RKO (cell line): ENCODE measurements at regions not wholly inside any gene's neighbourhood (a gene's known extent, or its start where the extent isn't known, plus 50 kb on each side); places are given as distances from the start of the nearest gene placed in this dataset.

Experiments used
- DNase-seq: peaks from one replicate; pipeline ENCODE4 v3.0.0-alpha.2; 2016; ENCODE audit warnings: low spot score

GRCh38 chr10:33126742-33127141 lies 168.7 kb upstream of the ITGB1 start:
- DNase-seq = no peak

DNA sequence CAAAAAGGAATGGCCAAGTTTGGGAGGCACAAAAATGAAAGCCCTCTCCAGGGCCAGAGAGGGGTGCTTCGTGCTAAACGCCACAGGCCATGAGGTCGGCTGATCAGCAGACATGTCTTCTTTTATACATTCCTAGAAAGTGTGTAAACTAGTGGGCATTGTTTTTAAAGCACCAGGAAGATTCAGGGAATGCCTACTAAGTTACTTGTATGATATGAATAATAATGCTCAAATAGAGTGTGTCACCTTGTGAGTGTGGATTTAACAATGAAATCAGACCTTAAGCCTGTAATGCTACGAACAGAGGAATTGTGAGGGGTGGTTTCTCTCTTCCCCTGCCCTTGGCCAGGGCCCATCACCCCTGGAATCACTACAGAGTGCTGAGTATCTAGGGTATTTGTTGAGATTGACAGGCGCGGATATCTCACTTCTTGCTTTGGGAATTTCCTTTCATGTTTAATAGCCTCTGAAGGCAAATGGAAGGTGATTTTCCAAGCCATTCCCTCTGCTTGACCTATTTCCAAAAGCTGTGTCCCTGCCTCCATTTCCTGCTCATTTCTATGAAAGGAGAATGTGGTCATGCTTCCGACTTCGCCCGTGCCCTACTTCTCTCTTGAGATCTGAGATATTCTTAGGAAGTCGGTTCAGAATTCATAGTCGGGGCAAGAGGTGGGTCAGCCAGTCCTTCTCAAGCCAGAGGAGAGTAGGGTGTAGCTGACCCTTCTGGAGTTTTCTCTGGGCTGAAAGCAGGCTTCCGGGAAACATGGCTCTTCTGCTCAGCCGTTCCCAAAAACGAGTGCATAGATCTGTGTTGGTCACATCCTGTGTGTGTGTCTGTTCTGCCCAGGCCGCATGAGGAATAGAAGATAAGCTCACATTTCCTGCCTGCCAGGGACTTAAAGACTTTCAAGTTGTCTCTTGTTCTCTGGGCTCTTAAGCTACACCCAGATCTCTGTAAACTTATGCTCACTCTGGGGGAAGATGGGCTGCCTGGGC lies 167.8 kb upstream of the ITGB1 start:
- DNase-seq = no peak

- no peak for DNase-seq
Measured at GRCh38 chr10:33125111-33125510, 167.1 kb upstream of the ITGB1 start.

- DNase-seq = no peak
Measured at GRCh38 chr10:33123680-33124079, 165.7 kb upstream of the ITGB1 start.

DNA sequence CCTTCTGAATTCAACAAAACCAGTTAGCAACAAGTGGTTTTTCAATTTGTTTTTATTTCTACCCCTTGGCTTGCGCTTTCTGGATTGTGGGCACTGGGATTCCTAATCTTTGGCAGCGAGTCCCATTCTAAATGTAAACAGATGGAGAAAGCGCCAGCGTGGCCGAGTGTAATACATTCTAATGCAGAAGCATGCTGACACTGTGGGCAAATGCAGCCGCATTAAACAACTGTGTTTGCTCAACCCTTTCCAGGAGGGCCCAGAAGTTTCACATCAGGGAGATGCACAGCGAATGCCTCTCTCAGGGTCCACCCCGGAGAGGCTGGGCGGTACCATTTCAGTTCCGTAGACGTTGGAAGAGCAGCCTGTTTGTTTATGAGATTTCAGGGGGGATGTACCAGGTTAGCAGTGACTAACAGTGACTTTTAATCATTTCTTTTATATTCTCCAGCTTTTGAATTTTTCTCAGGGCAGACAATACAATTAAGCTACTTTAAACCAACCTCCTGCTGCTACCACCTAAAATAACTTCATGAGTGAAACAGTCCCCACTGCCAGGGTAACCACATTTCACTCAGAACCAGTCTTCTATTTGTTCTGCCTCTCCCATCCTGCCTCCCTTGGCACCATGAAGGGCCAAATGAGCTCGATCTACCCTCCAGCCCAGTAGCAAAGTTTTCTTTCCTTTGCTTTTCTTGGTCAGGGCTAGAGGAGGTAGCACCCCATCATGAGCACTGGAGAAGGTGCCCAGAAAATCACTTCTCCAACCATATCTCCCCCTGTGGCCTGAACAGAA lies 164.2 kb upstream of the ITGB1 start:
- no peak for DNase-seq

DNA sequence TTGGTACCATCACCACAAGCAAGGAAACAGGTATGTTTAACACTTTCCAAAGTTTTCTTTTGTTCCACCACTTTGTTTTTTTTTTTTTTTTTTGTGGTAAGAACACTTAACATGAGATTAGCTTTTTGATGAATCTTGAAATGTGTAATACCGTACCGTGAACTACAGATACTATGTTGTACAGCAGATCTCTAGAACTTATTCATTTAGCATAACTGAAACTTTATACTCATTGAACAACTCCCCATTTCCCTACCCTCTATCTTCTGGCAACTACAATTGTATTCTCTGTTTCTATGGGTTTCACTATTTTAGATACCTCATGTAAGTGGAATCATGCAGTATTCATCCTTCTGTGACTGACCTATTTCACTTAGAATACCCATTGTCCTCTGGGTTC lies 162.7 kb upstream of the ITGB1 start:
- DNase-seq = no peak

- no peak for DNase-seq
Measured at GRCh38 chr10:33120275-33120674, 162.2 kb upstream of the ITGB1 start.

DNA sequence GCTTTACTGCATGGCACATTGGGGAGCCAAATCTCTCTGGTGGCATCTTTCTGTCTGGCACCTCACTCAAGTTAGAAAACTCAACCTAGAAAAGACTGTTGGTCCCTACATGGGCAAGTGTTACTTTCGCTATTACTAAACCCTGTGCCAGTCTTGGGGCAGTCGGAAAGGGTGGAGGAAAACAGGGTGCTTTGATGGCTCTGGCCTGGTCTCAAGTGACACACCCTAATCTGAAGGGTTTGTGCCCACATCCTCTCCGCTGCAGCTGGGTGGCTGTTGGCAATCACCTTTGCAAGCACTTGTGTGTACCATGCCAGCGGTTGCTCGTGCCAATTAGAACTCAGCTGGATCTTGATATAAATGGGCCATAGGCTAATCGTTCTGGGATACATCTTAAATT lies 159.8 kb upstream of the ITGB1 start:
- no peak for DNase-seq

GRCh38 chr10:33117230-33117629 lies 159.2 kb upstream of the ITGB1 start:
- DNase-seq = no peak

- DNase-seq = peak; percentile 21
Measured at GRCh38 chr10:33115738-33116719, 158.0 kb upstream of the ITGB1 start.

DNA sequence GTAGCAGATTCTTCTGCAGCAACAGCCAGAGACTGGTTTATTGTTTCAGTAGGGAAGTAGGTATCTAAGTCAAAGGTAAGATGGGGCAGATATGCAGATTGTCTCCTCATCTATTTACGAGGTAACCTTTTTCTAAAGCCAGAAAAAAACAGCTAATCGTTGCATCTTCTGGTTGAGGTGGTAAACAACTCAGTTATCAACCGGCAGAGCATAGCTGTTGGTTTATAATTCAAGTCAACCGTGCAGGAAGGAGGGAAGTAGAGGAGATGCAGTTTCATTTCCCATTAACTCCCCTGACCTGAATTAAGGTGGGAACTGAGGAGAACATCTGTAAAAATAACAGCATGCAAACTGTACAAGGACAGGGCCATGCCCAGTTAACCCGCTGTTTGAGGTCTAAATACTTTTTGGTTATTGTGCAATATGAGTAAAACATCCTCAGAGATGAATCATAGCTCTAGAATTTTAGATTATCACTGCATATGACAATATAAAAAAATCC lies 156.5 kb upstream of the ITGB1 start:
- DNase-seq = no peak

DNA sequence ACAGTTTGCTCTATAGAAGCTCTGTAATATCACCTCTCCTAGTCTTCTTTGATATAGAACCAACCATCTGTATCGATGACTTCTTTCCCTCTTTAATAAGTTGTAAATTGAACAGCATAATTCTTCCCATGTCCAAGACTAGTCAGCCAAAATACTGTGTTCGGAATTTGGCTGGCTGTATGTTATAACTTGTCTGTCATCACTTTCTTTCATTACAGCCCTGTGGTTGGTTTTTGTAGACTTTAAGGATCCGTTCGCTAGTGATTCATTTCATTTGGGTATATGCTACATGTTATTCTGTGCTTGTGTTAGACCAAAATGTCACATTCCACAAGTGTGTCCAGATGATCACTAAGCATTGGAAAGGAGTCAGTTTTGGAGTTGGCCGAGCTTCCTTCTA lies 155.4 kb upstream of the ITGB1 start:
- DNase-seq = no peak

DNA sequence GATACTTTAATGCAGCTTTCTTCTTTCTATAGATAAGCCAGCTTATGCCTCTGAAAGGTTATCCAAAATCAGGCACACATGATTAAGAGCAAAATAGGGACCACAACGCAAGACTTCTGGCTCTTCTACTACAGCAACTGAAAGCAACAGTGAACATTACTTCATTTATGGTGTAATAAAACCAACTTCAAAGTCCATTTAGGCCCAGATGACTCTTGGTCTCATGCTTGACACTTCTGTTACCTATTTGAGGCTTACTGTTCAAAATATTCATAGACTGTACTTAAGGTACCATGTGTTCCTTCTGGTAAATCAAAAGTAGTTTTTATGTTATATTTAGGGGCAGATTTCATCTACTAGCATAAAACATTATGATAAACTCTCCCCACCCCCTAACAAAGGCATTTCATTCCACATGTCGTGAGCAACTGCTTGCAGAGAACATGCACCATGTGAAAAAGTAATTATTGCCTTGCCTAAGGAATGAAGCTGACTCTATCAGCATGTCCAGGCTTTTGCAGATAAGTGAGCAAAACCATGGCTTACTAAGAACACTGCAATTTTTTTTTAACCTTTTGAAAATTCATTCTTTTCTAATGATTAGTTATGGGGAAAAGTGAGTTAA lies 154.9 kb upstream of the ITGB1 start:
- DNase-seq = no peak

- no peak for DNase-seq
Measured at GRCh38 chr10:33111488-33112051, 153.5 kb upstream of the ITGB1 start.

DNA sequence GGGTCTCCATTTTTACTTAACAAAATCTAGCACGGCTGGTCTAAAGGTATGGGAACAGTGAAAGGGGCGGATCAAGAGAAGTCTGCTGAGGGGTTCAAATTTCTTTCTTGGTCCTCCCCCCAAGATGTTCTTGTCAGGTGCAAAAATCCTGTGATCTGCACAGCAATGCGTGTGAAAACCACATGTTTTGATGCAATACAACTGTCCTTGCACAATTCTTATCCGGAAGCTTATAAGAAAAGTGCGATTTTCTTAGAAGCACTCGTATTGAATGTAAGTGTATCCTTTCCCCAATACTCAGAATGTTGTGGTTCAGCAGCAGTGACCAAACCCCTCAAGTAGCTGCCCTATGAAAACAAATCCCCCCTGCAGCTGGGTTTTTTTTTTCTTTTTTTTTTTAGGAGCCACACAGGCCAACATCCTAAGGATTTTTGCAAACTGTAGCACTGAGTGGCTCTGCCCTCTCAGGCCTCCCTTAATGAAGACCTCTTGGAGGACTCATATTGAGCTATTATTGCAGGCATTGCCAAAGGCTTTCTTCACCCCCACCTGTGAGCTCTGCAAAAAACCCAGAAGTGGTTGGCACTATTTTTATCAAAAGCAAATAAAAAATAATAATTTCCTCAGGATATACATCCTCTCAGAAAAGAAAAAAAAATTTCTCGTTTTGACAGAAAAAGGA lies 151.9 kb upstream of the ITGB1 start:
- no peak for DNase-seq

DNA sequence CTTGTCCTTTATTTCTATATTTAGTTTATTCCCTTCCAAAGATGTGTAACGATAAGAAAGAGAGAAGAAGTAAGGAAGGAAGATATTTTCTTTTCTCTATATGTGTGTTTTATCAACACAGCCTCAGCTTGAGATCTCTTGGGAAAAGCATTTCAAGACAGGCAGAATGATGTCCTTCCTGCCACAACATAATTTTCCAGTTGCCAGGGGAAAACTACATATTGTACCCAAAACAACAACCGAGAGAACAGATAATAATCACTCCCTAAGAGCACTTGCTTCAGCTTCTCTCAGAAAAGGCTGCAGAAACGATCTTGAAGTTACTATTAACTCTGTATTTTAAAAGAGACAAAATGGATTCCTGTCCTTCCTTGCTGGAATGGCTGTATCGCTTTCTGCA lies 151.4 kb upstream of the ITGB1 start:
- DNase-seq = no peak

DNA sequence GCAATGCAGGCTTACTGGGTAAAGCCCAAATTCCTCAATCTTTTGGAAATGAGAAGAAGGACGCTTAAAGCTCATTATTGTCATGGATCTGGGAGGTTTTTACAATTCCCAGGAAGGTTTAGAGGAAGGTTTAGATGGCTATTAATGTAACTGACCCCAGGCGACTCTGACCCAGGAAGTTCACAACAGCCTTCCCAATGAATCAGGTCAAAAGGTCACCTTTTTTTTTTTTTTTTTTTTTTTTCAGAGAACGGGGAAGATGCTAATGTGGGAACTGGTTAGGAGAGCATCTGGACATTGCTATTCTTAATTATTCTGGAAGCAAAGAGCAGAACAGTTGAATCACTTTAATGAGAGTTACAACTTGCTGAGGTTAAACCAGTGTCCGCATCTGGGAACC lies 149.9 kb upstream of the ITGB1 start:
- no peak for DNase-seq

- no peak for DNase-seq
Measured at GRCh38 chr10:33106767-33107166, 148.7 kb upstream of the ITGB1 start.

DNA sequence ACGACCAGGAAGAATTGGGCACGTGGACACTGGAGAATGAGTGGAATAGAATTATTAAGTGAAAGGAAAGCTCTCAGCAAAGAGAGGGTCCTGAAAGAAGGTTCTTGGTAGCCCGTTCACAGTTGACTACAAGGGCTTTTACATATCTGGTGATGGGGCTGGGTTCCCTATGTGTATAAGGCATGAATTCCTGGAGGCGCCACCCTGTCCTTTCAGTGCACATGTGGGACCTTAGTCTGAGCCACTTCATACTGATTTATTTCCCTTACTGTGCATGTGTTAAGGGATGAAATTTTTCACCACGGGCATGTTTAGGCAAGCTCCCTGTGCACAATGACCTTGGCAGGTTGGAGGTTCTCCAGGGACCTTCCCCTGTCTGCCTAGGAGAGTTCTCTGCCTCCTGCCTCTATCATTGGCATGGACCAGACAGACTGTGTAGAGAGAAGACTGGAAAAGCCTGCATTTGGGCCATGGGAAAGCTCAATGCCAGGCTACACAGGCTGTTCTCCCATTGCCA lies 145.9 kb upstream of the ITGB1 start:
- no peak for DNase-seq

DNA sequence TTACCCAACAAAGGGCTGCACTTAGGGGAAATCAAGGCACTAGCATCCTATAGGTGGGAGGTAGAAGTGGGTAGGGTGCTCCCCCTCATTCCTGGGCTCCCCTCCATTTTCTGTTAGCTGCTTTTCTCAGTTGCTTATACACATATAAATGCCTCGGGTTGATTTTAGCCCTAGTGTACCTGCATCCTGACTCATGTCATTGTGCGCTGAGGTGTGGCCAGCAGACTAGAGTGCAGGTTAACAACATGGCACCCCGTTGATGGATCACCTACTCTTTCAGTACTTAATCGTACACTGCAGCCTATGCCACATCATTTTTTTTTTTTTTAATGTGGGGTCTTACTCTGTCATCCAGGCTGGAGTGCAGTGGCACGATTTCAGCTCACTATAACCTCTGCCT lies 144.0 kb upstream of the ITGB1 start:
- no peak for DNase-seq
